HG03571 (cell line): ENCODE measurements at regions not wholly inside any gene's neighbourhood (a gene's known extent, or its start where the extent isn't known, plus 50 kb on each side); places are given as distances from the start of the nearest gene placed in this dataset.

Experiments
- ATAC-seq: cut with Tn5 transposase; IDR thresholded peaks from one replicate; pipeline ENCODE4 v1.9.1; 2021; ENCODE audit not compliant: unreplicated experiment

GRCh38 chr9:89953824-89954615 lies 349.2 kb downstream of the GADD45G start:
- ATAC-seq, result no peak

GRCh38 chr9:89955144-89955543 lies 350.3 kb downstream of the GADD45G start:
- no peak for ATAC-seq

GRCh38 chr9:89955626-89956025 lies 350.8 kb downstream of the GADD45G start:
- ATAC-seq, result no peak

GRCh38 chr9:89956331-89956730 lies 351.5 kb downstream of the GADD45G start:
- ATAC-seq, result no peak

GRCh38 chr9:89956907-89957306 lies 352.1 kb downstream of the GADD45G start:
- no peak for ATAC-seq

- no peak for ATAC-seq
These were observed 353.3 kb downstream of the GADD45G start for GRCh38 chr9:89958086-89958485.

GRCh38 chr9:89961616-89962341 lies 357.0 kb downstream of the GADD45G start:
- ATAC-seq, result no peak

- no peak for ATAC-seq
These were observed 358.5 kb downstream of the GADD45G start for GRCh38 chr9:89963280-89963679.

- ATAC-seq, result no peak
These were observed 362.7 kb downstream of the GADD45G start for GRCh38 chr9:89967527-89967926.

- ATAC-seq, result no peak
These were observed 364.4 kb downstream of the GADD45G start for GRCh38 chr9:89969156-89969675.

GRCh38 chr9:89969881-89970639 lies 365.2 kb downstream of the GADD45G start:
- no peak for ATAC-seq

- no peak for ATAC-seq
These were observed 365.9 kb downstream of the GADD45G start for GRCh38 chr9:89970701-89971100.

- no peak for ATAC-seq
These were observed 367.7 kb downstream of the GADD45G start for GRCh38 chr9:89972535-89972934.

- no peak for ATAC-seq
These were observed 369.8 kb downstream of the GADD45G start for GRCh38 chr9:89974582-89974981.

GRCh38 chr9:89975024-89975423 lies 370.2 kb downstream of the GADD45G start:
- ATAC-seq, result no peak

GRCh38 chr9:89975630-89976029 lies 370.8 kb downstream of the GADD45G start:
- no peak for ATAC-seq

GRCh38 chr9:89978185-89978584 lies 373.4 kb downstream of the GADD45G start:
- no peak for ATAC-seq

GRCh38 chr9:89980600-89980999 lies 375.8 kb downstream of the GADD45G start:
- ATAC-seq, result no peak

- ATAC-seq, result no peak
These were observed 377.2 kb downstream of the GADD45G start for GRCh38 chr9:89982016-89982415.

GRCh38 chr9:89983411-89983810 lies 378.6 kb downstream of the GADD45G start:
- no peak for ATAC-seq

- ATAC-seq, result no peak
These were observed 379.4 kb downstream of the GADD45G start for GRCh38 chr9:89984214-89984613.
